Gastroesophageal sphincter (tissue), 4 donors: ENCODE measurements at regions not wholly inside any gene's neighbourhood (a gene's known extent, or its start where the extent isn't known, plus 50 kb on each side); places are given as distances from the start of the nearest gene placed in this dataset.

Source experiments
- ATAC-seq: fragments of 150-250 bp; one replicate; pipeline ENCODE4 v1.9.1; 2016; ENCODE audit warnings: mild to moderate bottlenecking, moderate library complexity
- H3K27ac ChIP-seq, 4 donors: fragments of 200-600 bp; sonication (generic) in 3 of 4; 1 replicate in 3 of 4; 2 replicates in 1 of 4; pipeline ENCODE4 v1.5.1; 2016 to 2019
- H3K27me3 ChIP-seq: fragments of 200-600 bp; sonication (generic); one replicate; pipeline ENCODE4 v1.5.1; 2019
- H3K36me3 ChIP-seq, 2 donors: fragments of 200-600 bp; sonication (generic); one replicate each; pipeline ENCODE4 v1.5.1; 2019; ENCODE audit warnings: control low read depth in 1 of 2
- H3K4me1 ChIP-seq, 3 donors: fragments of 200-600 bp; sonication (generic); 1 replicate in 2 of 3; 2 replicates in 1 of 3; pipeline ENCODE4 v1.5.1; 2016 to 2019; ENCODE audit warnings: control low read depth in 2 of 3
- H3K4me3 ChIP-seq, 2 donors: fragments of 200-600 bp; sonication (generic); one replicate each; pipeline ENCODE4 v1.5.1; 2019; ENCODE audit warnings: mild to moderate bottlenecking in 1 of 2, moderate library complexity in 1 of 2
- H3K9me3 ChIP-seq, 3 donors: fragments of 200-600 bp; sonication (generic); one replicate each; pipeline ENCODE4 v1.5.1; 2017 to 2019; ENCODE audit warnings: control low read depth in 2 of 3
- EP300 ChIP-seq: sonication (generic); formaldehyde crosslinking; IDR thresholded peaks from one replicate; pipeline ENCODE4 v1.6.1; 2017; ENCODE audit warnings: antibody characterized with exemption, mild to moderate bottlenecking
- POLR2A ChIP-seq, 2 donors: fragments of 450-650 bp; IDR thresholded peaks; one replicate each; pipeline ENCODE4 v1.6.1; 2017; ENCODE audit warnings: antibody characterized with exemption in 2 of 2, mild to moderate bottlenecking in 2 of 2, moderate library complexity in 1 of 2
- POLR2AphosphoS5 ChIP-seq: sonication (generic); formaldehyde crosslinking; IDR thresholded peaks from one replicate; pipeline ENCODE4 v1.6.1; 2017; ENCODE audit warnings: antibody characterized with exemption
- WGBS, 2 donors: methylation state at CpG; one replicate each; pipeline ENCODE4 v1.1.5; 2018; ENCODE audit warnings: low coverage in 1 of 2; 5-methylcytosine and 5-hydroxymethylcytosine counted together
- TF ChIP-seq, protein P1 (sequence below), 4 experiments: fragments of 200-600 bp in 2 of 4; fragments of 450-650 bp in 2 of 4; sonication (generic) in 1 of 4; IDR thresholded peaks; one replicate each; pipeline ENCODE4 v1.5.1; 2017 to 2019; ENCODE audit warnings: antibody characterized with exemption in 4 of 4, mild to moderate bottlenecking in 2 of 4, moderate library complexity in 2 of 4

DNA sequence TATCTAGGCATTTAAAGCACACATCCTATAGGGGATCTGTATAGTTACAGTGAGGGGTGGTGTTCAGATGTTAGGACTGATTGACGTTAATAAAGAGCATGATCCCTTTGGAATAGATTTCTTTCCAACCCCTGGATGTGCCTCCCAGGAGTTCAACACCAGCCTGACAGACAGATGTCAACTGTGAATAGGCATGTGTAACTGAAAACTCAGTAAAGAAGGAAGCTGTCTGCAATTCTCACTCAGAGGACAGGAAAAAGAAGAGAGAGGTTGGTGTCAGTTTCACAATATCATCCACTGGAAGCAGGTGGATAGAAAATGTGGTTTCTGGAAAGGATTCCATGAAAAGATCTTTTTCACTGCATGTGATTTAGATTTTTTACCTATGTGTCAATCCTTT is 396.3 kb downstream of the NSUN3 start:
- 100% methylated on average over 1 of the region's 1 CpG; no CpG with 5 or more reads in 1 of the 2 donors for WGBS, 2 donors
- no peaks in the 10 kb centered on the region for H3K36me3 ChIP-seq
- peaks cover 0 to 18% (median 0%) of the 10 kb centered on the region in 3 donors for H3K4me1 ChIP-seq
- no peak overlapping the region for H3K4me3 ChIP-seq
- ATAC-seq, result no peak
- H3K9me3 ChIP-seq, result no peaks in the 10 kb centered on the region
- H3K27ac ChIP-seq, result no peak overlapping the region
- H3K27me3 ChIP-seq, result no peaks in the 10 kb centered on the region
- no peak for TF ChIP-seq POLR2AphosphoS5
- TF ChIP-seq POLR2A (IDR thresholded peaks at IDR 0.05), result no peak
- TF ChIP-seq, protein P1, sequence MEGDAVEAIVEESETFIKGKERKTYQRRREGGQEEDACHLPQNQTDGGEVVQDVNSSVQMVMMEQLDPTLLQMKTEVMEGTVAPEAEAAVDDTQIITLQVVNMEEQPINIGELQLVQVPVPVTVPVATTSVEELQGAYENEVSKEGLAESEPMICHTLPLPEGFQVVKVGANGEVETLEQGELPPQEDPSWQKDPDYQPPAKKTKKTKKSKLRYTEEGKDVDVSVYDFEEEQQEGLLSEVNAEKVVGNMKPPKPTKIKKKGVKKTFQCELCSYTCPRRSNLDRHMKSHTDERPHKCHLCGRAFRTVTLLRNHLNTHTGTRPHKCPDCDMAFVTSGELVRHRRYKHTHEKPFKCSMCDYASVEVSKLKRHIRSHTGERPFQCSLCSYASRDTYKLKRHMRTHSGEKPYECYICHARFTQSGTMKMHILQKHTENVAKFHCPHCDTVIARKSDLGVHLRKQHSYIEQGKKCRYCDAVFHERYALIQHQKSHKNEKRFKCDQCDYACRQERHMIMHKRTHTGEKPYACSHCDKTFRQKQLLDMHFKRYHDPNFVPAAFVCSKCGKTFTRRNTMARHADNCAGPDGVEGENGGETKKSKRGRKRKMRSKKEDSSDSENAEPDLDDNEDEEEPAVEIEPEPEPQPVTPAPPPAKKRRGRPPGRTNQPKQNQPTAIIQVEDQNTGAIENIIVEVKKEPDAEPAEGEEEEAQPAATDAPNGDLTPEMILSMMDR (IDR thresholded peaks at IDR 0.05), result no peak
- no peak for TF ChIP-seq EP300

GRCh38 chr3:94460931-94461330 is 398.1 kb downstream of the NSUN3 start:
- Histone ChIP-seq H3K4me3 (no peak overlapping the region), H3K4me1 (peaks cover 0 to 18% (median 0%) of the 10 kb centered on the region in 3 donors), H3K36me3 (no peaks in the 10 kb centered on the region), H3K9me3 (no peaks in the 10 kb centered on the region), H3K27me3 (no peaks in the 10 kb centered on the region), H3K27ac (no peak overlapping the region)
- 71 to 94% methylated on average over 2 to 3 of the region's 3 CpGs for WGBS, 2 donors
- no peak for ATAC-seq
- TF ChIP-seq, protein P1 (IDR thresholded peaks at IDR 0.05), result no peak

DNA sequence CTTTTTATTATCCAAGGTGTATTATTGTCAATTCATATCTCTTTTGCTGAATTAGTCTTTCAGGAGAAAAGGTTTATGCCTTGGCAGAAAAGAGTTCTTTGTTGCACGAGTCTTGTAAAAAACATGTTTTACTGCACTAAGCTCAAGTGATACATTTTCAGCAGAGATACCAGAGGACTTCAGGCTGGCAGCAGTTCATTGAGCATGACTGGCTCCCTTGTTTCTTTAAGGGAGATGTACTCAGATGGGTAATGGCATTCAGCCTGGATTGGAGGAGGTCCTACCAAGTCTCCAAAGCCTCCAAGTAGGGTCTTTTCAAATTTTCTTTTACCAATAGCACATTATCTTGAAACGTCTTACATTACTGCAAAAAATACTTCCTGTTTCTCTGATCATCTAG is 400.1 kb downstream of the NSUN3 start:
- TF ChIP-seq, protein P1 (IDR thresholded peaks at IDR 0.05), result no peak
- TF ChIP-seq POLR2AphosphoS5, result no peak
- no peak for TF ChIP-seq EP300
- no peak for TF ChIP-seq POLR2A (IDR thresholded peaks at IDR 0.05)
- Histone ChIP-seq H3K4me1 (peaks cover 0 to 15% (median 0%) of the 10 kb centered on the region in 3 donors), H3K27me3 (no peaks in the 10 kb centered on the region), H3K9me3 (no peaks in the 10 kb centered on the region), H3K4me3 (no peak overlapping the region), H3K36me3 (no peaks in the 10 kb centered on the region), H3K27ac (no peak overlapping the region)
- 12 to 36% methylated on average over 2 of the region's 2 CpGs for WGBS, 2 donors
- ATAC-seq, result no peak

GRCh38 chr3:94472511-94472910 is 409.6 kb downstream of the NSUN3 start:
- no peak for ATAC-seq
- TF ChIP-seq EP300, result no peak
- TF ChIP-seq, protein P1 (IDR thresholded peaks at IDR 0.05), result no peak
- no peak for TF ChIP-seq POLR2A (IDR thresholded peaks at IDR 0.05)
- TF ChIP-seq POLR2AphosphoS5, result no peak
- no peak overlapping the region for H3K27ac ChIP-seq
- H3K36me3 ChIP-seq, result no peaks in the 10 kb centered on the region
- peaks cover 0 to 14% (median 0%) of the 10 kb centered on the region in 3 donors for H3K9me3 ChIP-seq
- peaks cover 0 to 19% (median 0%) of the 10 kb centered on the region in 3 donors for H3K4me1 ChIP-seq
- H3K27me3 ChIP-seq, result no peaks in the 10 kb centered on the region
- no peak overlapping the region for H3K4me3 ChIP-seq

DNA sequence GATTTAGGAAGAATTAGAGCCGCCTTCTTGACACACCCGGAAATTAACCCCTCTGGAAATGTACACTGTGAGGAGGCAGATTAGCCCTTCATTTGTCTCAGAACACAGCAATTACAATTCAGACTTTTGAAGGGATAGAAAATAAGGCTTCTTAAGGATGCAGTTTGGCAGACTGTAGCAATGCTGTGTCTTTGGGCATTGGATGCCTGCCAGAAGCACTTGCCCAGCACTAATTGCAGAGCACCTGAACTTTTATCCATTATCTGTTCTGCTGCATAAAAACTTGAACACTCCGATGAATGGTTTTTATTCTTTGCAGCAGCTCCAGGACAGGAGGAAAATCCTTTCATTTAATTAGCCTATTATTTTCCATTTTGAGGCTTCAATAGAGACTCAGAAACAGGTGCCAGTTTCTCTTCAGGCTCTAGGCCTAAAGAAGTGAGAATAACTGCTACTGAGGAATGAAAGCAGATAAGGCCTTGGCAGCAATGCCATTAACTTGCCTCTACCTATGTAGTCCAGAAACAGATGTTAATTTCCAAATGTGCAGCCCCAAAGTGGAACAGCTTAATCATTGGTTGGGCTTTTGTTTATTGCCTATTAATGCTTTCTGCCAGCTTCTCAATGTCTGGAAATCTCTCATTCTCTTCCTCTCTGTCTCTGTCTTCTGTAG is 418.5 kb downstream of the NSUN3 start:
- H3K27me3 ChIP-seq, result no peaks in the 10 kb centered on the region
- H3K27ac ChIP-seq, result no peak overlapping the region
- peaks cover 0 to 5% (median 0%) of the 10 kb centered on the region in 3 donors for H3K9me3 ChIP-seq
- no peaks in the 10 kb centered on the region for H3K4me1 ChIP-seq
- H3K4me3 ChIP-seq, result no peak overlapping the region
- no peak for ATAC-seq
- 55 to 72% methylated on average over 3 of the region's 3 CpGs for WGBS, 2 donors
- no peaks in the 10 kb centered on the region for H3K36me3 ChIP-seq
- no peak for TF ChIP-seq POLR2A (IDR thresholded peaks at IDR 0.05)
- TF ChIP-seq, protein P1 (IDR thresholded peaks at IDR 0.05), result no peak
- no peak for TF ChIP-seq POLR2AphosphoS5
- TF ChIP-seq EP300, result no peak
